HG02852 (cell line): ENCODE measurements at regions not wholly inside any gene's neighbourhood (a gene's known extent, or its start where the extent isn't known, plus 50 kb on each side); places are given as distances from the start of the nearest gene placed in this dataset.
"Not testable (repeated sequence)": the region's sequence is repeated elsewhere in the genome, so short reads cannot be mapped to it uniquely, and the experiment has no call there.

Experiments
- ATAC-seq: cut with Tn5 transposase; IDR thresholded peaks from one replicate; pipeline ENCODE4 v1.9.1; 2021; ENCODE audit warnings: mild to moderate bottlenecking, moderate library complexity; ENCODE audit not compliant: unreplicated experiment

DNA sequence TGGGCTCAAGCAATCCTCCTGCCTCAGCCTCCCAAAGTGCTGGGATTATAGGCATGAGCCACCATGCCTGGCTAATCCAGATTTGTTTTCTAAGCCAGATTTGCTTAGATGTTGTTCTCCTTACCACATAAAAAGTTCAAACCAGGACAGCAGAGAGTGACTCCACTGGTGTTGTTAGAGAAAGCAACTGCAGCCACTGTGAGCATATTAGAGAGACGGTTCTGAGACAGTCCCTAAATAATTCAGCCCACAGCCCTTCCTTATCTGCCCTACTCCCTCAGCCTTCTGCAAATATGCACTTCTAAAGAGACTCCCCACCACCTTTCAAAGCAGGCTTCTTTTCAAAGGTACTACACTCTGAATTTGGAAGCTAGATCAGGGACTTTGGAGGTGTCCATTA, 96.1 kb downstream of the DRD1 start:
- ATAC-seq: no peak

GRCh38 chr5:175347027-175347426, 97.0 kb downstream of the DRD1 start:
- no peak for ATAC-seq

GRCh38 chr5:175344331-175345195, 99.4 kb downstream of the DRD1 start:
- no peak for ATAC-seq

DNA sequence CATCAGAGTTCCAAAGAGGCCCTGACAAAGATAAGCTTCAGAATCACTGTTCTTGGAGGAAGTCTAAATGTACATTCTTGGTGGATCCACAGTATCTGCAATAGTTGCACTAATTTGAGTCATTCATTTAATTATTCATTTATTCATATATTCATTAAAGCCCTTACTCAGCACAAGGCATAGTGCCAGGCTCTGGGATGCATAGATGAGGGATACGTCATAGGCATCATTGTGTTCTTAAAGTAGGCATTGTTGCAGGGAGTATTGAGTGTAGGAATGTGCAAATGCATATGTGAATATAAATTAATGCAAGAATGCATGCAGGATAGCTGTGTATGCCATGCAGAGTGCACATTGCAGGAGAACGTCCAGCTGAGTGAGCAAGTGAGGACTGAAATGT, 100.7 kb downstream of the DRD1 start:
- no peak for ATAC-seq

GRCh38 chr5:175340180-175340579, 103.8 kb downstream of the DRD1 start:
- ATAC-seq: no peak

DNA sequence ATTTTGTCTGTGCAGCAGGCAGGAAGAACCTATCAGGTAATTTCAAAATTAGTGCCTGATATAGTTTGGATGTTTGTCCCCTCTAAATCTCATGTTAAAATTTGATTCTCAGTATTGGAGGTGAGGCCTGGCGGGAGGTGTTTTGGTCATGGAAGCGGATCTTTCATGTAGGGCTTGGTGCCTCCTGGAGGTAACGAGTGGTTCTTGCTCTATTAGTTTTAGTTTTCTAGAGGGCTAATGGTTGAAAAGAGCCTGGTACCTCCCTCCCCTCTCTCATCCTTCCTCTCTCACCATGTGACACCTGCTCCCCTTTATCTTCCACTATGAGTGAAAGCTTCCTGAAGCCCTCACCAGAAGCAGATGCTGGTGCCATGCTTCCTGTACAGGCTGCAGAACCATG, 106.3 kb downstream of the DRD1 start:
- no peak for ATAC-seq

- ATAC-seq: no peak
Measured at GRCh38 chr5:175336781-175337180, 107.2 kb downstream of the DRD1 start.

DNA sequence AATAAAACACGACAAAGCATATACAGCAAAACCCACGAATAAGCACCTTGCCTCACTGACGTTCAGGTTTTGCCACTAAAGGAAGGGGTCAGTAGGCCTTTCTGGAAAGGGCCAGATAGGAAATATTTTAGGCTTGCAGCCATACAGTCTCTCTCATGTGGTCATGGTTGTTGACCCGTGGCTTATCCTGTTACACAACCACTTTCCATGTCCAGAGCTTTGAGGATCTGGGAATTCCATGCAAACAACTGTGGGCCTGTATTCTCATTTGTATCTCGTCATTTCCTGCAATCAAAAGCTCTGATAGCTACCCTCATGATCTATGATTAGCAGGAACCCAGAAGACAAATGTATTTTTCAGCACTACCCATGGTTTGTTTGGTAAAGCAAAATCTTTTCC, 108.3 kb downstream of the DRD1 start:
- ATAC-seq: no peak

- ATAC-seq: not testable (repeated sequence)
Measured at GRCh38 chr5:175331173-175332036, 112.6 kb downstream of the DRD1 start.

- no peak for ATAC-seq
Measured at GRCh38 chr5:175329976-175330375, 114.0 kb downstream of the DRD1 start.

DNA sequence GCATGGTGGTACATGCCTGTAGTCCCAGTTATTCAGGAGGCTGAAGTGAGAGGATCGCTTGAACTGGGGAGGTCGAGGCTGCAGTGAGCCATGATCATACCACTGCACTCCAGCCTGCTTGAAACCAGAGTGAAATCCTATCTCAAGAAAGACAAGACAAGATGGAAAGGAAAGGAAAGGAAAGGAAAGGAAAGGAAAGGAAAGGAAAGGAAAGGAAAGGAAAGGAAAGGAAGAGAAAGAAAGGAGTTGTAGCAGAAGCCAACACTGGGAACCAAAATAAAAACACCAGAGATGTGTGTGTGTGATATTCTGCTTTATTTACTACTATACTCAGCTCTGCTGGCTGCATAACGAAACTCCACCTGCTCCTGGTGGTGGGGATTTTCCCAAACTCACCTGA, 115.3 kb downstream of the DRD1 start:
- ATAC-seq: no peak

DNA sequence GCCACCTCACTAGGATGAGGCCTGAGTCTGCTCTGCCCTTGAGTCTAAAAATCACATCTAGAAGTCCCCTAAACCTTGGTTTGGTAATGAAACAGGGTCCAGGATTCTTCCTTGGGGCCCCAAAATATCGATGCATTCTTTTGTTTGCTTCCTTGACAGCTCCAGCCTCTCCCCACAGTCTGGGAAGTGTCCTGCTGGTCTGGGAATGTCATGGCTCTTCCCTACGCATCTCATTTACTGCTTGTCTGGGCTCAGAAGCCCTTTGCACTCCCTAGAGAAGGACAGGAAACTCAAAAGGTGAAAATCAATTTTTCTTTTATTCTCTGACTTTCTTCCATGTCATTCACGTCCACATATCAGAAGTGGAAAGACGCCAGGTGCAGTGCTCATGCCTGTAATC, 115.8 kb downstream of the DRD1 start:
- no peak for ATAC-seq

DNA sequence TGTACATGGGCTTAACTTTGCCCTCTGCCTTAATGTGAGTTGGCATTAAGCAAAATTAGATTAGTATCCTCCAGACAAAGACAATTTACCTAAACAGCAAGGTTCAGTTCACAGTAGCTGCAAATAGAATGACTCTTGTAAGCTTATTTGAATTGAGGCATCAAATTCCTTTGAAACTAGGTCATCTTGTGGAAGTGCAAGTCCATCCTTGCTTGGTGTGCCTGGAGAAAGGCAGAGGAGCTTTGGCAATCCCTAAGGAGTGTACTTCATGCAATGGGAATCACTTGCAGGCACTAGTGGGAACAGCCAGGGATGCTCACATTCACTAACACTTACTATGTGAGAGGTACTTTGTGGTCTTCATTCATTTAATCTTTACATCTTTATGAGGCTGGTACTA, 118.3 kb downstream of the DRD1 start:
- no peak for ATAC-seq

DNA sequence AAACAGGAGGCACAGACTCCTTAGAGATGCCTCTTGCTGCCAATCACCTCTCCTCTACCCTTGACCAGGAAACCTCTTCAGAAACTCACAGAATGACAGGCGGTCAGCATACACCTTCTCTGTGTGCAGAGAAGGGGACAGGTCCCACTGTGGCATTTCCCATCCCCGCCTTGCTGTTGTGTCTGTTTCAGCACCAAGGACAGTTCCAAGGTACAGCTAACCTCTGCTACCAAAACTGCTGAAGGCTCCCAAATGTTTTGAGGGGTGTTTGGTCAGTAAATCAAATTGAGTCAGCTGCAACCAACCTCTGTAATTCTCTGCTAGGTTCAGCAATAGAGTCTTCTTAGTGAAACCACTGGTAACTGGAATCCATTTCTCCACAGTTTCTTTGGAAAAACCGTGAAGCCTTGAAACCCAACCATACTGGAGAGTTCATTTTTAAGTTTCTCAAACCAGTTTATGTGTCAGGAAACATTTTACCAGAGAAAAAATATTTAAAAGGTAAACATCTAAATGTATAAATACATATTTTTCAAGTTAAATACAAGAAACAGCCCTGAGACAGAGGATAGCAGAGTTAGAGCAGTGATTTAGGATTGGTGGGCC, 122.0 kb downstream of the DRD1 start:
- ATAC-seq: no peak

- no peak for ATAC-seq
Measured at GRCh38 chr5:175319199-175319598, 124.8 kb downstream of the DRD1 start.

- no peak for ATAC-seq
Measured at GRCh38 chr5:175317872-175318271, 126.1 kb downstream of the DRD1 start.

DNA sequence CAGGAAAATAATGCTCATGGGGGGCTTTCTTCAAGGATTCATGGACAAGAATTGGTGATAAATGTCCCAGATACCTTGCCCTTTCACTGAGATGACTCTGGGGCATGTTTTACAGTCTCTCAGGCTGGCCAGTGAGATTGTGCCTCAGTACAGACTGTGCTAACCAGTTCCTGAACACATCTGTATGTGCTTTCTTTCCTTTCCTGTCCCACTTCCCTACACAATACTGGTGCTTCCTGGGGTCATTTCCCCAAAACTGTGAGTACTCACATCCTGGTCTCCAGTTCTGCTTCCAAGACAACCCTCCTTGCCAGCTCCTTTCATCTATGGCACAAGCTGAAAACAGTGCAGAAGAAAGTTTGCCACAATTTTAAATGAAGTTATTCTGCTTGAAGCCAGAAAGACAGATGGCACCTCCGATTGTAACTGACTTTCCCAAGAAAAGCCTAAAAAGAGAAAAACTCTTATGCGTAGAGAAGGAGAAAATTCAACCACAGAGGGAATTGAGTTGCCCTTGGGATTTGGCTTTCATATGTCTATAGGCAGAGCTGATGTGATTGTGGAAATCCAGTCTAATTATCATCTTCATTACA, 134.7 kb downstream of the DRD1 start:
- no peak for ATAC-seq

GRCh38 chr5:175308701-175309100, 135.3 kb downstream of the DRD1 start:
- no peak for ATAC-seq

DNA sequence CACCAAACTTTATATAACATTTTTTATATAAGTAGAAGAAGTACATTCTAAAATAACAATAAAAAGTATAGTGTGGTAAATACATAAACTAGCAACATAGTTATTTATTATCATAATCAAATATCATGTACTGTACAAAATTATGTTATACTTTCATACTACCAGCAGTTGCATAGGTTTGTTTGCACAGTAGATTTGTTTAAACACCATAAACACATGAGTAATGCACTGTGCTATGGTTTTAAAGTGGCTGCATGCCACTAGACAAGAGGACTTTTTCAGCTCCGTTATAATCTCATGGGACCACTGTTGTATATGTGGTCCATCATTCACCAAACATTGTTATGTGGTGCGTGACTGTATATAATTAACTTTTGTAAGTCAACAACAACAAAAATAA, 137.6 kb downstream of the DRD1 start:
- ATAC-seq: no peak

DNA sequence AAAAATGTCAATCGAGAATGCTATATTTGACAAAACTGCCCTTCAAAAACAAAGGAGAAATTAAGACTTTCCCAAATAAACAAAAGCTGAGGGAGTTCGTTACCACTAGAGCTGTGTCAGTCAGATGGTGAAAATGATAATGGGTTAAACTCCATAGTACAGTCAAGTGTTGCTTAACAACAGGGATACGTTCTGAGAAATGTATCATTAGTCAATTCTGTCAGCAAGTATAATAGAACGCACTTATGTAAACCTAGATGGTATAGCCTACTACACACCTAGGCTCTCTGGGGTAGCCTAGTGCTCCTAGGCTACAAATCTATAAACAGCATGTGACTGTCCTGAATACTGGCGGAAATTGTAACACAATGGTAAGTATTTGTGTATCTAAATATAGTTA, 138.7 kb downstream of the DRD1 start:
- no peak for ATAC-seq

GRCh38 chr5:175290379-175290778, 153.6 kb downstream of the DRD1 start:
- no peak for ATAC-seq
